ES-I3 (cell line): ENCODE measurements at regions not wholly inside any gene's neighbourhood (a gene's known extent, or its start where the extent isn't known, plus 50 kb on each side); places are given as distances from the start of the nearest gene placed in this dataset.
"Not testable (repeated sequence)": the region's sequence is repeated elsewhere in the genome, so short reads cannot be mapped to it uniquely, and the experiment has no call there.

Experiments
- H3K36me3 ChIP-seq: 2 replicates; pipeline ENCODE4 v1.6.1; 2013; ENCODE audit warnings: mild to moderate bottlenecking, low read length, control low read depth, moderate library complexity; ENCODE audit not compliant: insufficient read depth
- H3K4me1 ChIP-seq: 2 replicates; pipeline ENCODE4 v1.6.1; 2013; ENCODE audit warnings: mild to moderate bottlenecking, control low read depth, low read length; ENCODE audit not compliant: insufficient read depth
- H3K9ac ChIP-seq: 2 replicates; pipeline ENCODE4 v1.6.1; 2013; ENCODE audit warnings: low read depth, mild to moderate bottlenecking, low read length, moderate library complexity
- H3K9me3 ChIP-seq: 2 replicates; pipeline ENCODE4 v1.6.1; 2013; ENCODE audit warnings: mild to moderate bottlenecking, low read length, moderate library complexity; ENCODE audit not compliant: control insufficient read depth, insufficient read depth

GRCh38 chr20:41727681-41728080, 109.5 kb upstream of the CHD6 start:
- H3K9me3 ChIP-seq, H3K36me3 ChIP-seq, H3K9ac ChIP-seq, H3K4me1 ChIP-seq: not testable (repeated sequence)

GRCh38 chr20:41726727-41727126, 108.5 kb upstream of the CHD6 start:
- Histone ChIP-seq H3K36me3 (no peaks in the 10 kb centered on the region), H3K9me3 (no peaks in the 10 kb centered on the region), H3K9ac (no peak overlapping the region), H3K4me1 (no peaks in the 10 kb centered on the region)

DNA sequence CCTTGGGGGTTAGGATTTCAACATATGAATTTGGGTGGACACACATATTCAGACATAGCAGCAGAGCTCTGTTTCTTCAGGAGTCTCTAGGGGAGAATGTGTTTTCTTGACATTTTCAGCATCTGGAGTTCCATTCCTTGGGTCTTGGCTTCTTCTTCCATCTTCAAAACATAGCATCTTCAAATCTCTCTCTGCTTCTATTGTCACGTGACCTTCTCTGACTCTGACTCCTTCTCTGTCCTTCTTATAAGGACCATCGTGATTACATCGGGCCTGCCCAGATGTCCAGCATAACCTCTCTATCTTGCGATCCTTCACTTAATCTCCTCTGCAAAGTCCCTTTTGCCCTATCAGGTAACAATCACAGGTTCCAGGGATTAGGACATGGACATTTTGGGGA, 101.0 kb upstream of the CHD6 start:
- Histone ChIP-seq H3K4me1 (0 out of 2 replicates have a peak, but pooled peaks cover under 1% of the 10 kb centered on the region), H3K9ac (no peak overlapping the region), H3K9me3 (no peaks in the 10 kb centered on the region; the same call in 1 of the 2 replicates), H3K36me3 (no peaks in the 10 kb centered on the region)

- 0 out of 2 replicates have a peak, but pooled peaks cover 5% of the 10 kb centered on the region for H3K4me1 ChIP-seq
- no peaks in the 10 kb centered on the region for H3K36me3 ChIP-seq
- no peak overlapping the region for H3K9ac ChIP-seq
- no peaks in the 10 kb centered on the region; the same call in 1 of the 2 replicates for H3K9me3 ChIP-seq
These were observed 99.3 kb upstream of the CHD6 start for GRCh38 chr20:41717483-41717882.

DNA sequence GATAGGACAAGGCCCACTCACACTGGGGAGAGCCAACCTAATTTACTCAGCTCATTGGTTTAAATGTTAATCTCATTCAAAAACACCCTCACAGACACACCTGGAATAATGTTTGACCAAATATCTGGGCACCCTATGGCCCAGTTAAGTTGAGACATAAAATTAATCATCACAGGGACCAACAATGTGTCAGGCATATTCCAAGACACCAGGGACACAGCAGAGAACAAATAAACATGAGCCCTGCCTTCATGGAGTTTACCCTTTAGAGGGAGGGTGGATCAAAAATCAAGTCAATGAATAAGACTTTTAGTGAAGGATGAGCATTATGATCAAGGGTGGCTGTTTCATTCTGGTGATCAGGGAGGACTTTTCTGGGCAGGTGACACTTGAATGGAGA, 98.7 kb upstream of the CHD6 start:
- Histone ChIP-seq H3K9me3 (no peaks in the 10 kb centered on the region; the same call in 1 of the 2 replicates), H3K4me1 (0 out of 2 replicates have a peak, but pooled peaks cover 5% of the 10 kb centered on the region), H3K9ac (no peak overlapping the region), H3K36me3 (no peaks in the 10 kb centered on the region)

- 0 out of 2 replicates have a peak, but pooled peaks cover 5% of the 10 kb centered on the region for H3K4me1 ChIP-seq
- no peak overlapping the region for H3K9ac ChIP-seq
- H3K9me3 ChIP-seq: no peaks in the 10 kb centered on the region; the same call in 1 of the 2 replicates
- no peaks in the 10 kb centered on the region for H3K36me3 ChIP-seq
These were observed 98.3 kb upstream of the CHD6 start for GRCh38 chr20:41716436-41716835.

GRCh38 chr20:41715526-41715925, 97.3 kb upstream of the CHD6 start:
- H3K9ac ChIP-seq: no peak overlapping the region
- H3K36me3 ChIP-seq: no peaks in the 10 kb centered on the region
- H3K9me3 ChIP-seq: no peaks in the 10 kb centered on the region; the same call in 1 of the 2 replicates
- 0 out of 2 replicates have a peak, but pooled peaks cover 5% of the 10 kb centered on the region for H3K4me1 ChIP-seq

DNA sequence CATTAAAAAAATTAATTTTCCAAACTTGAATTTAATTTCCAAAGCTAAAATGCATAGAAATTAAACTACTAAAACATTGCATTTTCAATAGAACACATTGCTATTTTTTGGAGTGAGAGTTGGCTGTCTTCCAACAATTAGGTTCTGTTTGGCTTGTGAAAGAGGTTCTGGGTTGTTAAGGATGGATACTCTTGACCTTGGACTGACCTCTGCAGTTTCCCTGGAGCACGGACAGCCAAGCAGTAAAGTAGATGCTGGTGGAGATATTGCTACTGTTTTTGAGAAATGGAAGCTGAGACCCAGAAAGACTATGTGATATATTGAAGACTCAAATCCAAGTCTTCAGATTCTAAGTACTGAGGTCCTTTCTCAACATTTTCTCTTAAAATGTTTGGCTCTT, 95.9 kb upstream of the CHD6 start:
- Histone ChIP-seq H3K4me1 (0 out of 2 replicates have a peak, but pooled peaks cover 5% of the 10 kb centered on the region), H3K9me3 (no peaks in the 10 kb centered on the region; the same call in 1 of the 2 replicates), H3K36me3 (no peaks in the 10 kb centered on the region), H3K9ac (no peak overlapping the region)

DNA sequence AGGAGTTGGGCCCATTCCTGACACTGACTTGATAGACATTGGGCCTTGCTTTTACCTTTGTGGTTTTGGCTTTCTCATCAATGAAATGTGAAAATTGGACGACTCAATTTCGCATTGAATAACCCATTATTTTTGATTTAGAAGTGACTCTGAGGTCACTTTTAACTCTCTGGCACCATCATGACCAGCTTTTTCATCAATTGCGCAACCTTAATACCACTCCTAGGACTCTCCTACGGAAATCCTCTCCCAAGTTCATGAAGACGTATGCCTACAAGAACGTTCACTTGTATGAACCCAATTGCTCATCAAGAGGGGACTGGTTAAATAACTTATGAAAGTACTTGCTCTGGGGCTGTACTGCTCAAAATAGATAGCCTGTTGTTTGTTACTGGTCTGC, 86.7 kb upstream of the CHD6 start:
- Histone ChIP-seq H3K9me3 (no peaks in the 10 kb centered on the region), H3K4me1 (peaks cover 2% of the 10 kb centered on the region; the same call in 1 of the 2 replicates), H3K9ac (no peak overlapping the region), H3K36me3 (no peaks in the 10 kb centered on the region)

DNA sequence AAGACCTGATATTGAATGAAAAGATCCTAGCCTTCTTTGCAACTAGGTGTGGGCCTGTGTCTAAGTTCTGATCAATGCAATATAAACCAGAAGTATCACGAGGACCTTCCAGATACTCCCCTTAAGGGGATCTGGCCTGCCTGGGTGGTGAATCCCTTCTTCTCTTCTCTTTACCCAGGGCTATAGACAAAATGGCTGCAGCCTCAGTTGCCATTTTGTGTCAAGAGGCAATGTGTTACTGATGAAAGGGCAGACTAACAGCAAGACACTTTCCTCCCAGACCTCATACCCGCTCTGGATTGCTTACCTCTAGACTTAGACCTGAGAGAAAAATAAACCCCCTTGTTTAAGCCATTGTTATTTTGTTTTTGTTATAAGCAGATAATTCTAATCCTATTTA, 84.5 kb upstream of the CHD6 start:
- peaks cover 3% of the 10 kb centered on the region; the same call in 1 of the 2 replicates for H3K4me1 ChIP-seq
- no peak overlapping the region for H3K9ac ChIP-seq
- no peaks in the 10 kb centered on the region for H3K36me3 ChIP-seq
- H3K9me3 ChIP-seq: no peaks in the 10 kb centered on the region

GRCh38 chr20:41701588-41702348, 83.6 kb upstream of the CHD6 start:
- Histone ChIP-seq H3K4me1 (peaks cover 6% of the 10 kb centered on the region; the same call in 1 of the 2 replicates), H3K36me3 (no peaks in the 10 kb centered on the region), H3K9me3 (no peaks in the 10 kb centered on the region), H3K9ac (no peak overlapping the region)

- not testable (repeated sequence) for H3K9me3 ChIP-seq, H3K9ac ChIP-seq, H3K36me3 ChIP-seq, H3K4me1 ChIP-seq
These were observed 81.5 kb upstream of the CHD6 start for GRCh38 chr20:41699673-41700072.

GRCh38 chr20:41697861-41698559, 79.8 kb upstream of the CHD6 start:
- H3K9ac ChIP-seq: no peak overlapping the region
- H3K9me3 ChIP-seq: no peaks in the 10 kb centered on the region
- peaks cover 6% of the 10 kb centered on the region; the same call in 1 of the 2 replicates for H3K4me1 ChIP-seq
- no peaks in the 10 kb centered on the region for H3K36me3 ChIP-seq

DNA sequence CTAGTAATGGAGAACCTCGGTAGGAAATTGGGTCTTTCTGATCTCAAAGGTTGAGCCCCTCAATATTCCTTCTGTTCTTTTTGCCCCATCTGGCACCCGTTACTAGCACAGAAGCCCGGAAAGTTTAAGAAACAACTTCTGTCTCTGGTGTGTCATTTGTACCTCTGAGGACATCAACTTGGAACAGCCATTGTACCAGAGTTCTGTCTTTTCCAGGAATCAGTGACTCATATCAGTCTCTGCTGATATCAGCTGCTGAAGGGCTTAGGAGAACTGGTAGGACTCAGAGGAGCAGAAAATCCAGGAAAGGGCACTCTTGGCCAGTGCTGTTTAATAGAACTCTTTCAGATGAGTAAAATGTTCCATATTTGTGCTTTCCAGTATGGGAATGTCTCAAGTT, 78.3 kb upstream of the CHD6 start:
- Histone ChIP-seq H3K36me3 (no peaks in the 10 kb centered on the region), H3K4me1 (peaks cover 4% of the 10 kb centered on the region; the same call in 1 of the 2 replicates), H3K9me3 (no peaks in the 10 kb centered on the region), H3K9ac (no peak overlapping the region)

GRCh38 chr20:41694796-41695195, 76.6 kb upstream of the CHD6 start:
- Histone ChIP-seq H3K36me3 (no peaks in the 10 kb centered on the region), H3K9ac (peak overlapping the region; percentile 90; the same call in 1 of the 2 replicates), H3K9me3 (no peaks in the 10 kb centered on the region), H3K4me1 (peaks cover 4% of the 10 kb centered on the region; the same call in 1 of the 2 replicates)
